Thyroid gland (tissue), 4 donors: ENCODE measurements at regions not wholly inside any gene's neighbourhood (a gene's known extent, or its start where the extent isn't known, plus 50 kb on each side); places are given as distances from the start of the nearest gene placed in this dataset.

ENCODE experiments used
- POLR2A ChIP-seq, 2 donors: fragments of 450-650 bp; IDR thresholded peaks; one replicate each; pipeline ENCODE4 v1.6.1; 2017; ENCODE audit warnings: antibody characterized with exemption in 2 of 2, mild to moderate bottlenecking in 2 of 2, moderate library complexity in 1 of 2
- TF ChIP-seq, protein P1 (sequence below), 6 experiments: fragments of 200-600 bp in 3 of 6; fragments of 450-650 bp in 3 of 6; sonication (generic) in 3 of 6; IDR thresholded peaks; one replicate each; pipeline ENCODE4 v1.5.1; 2016 to 2019; ENCODE audit warnings: antibody characterized with exemption in 6 of 6, mild to moderate bottlenecking in 2 of 6, inconsistent platforms in 1 of 6, moderate library complexity in 1 of 6

- TF ChIP-seq, protein P1, sequence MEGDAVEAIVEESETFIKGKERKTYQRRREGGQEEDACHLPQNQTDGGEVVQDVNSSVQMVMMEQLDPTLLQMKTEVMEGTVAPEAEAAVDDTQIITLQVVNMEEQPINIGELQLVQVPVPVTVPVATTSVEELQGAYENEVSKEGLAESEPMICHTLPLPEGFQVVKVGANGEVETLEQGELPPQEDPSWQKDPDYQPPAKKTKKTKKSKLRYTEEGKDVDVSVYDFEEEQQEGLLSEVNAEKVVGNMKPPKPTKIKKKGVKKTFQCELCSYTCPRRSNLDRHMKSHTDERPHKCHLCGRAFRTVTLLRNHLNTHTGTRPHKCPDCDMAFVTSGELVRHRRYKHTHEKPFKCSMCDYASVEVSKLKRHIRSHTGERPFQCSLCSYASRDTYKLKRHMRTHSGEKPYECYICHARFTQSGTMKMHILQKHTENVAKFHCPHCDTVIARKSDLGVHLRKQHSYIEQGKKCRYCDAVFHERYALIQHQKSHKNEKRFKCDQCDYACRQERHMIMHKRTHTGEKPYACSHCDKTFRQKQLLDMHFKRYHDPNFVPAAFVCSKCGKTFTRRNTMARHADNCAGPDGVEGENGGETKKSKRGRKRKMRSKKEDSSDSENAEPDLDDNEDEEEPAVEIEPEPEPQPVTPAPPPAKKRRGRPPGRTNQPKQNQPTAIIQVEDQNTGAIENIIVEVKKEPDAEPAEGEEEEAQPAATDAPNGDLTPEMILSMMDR (IDR thresholded peaks at IDR 0.05) = no peak
- no peak for TF ChIP-seq POLR2A (IDR thresholded peaks at IDR 0.05)
These were observed 813.5 kb downstream of the LTN1 start for GRCh38 chr21:28179136-28179535.
